Fibroblast of lung (primary cell): ENCODE measurements at regions not wholly inside any gene's neighbourhood (a gene's known extent, or its start where the extent isn't known, plus 50 kb on each side); places are given as distances from the start of the nearest gene placed in this dataset.

Experiments used
- EZH2 ChIP-seq: IDR thresholded peaks from 2 replicates; pipeline ENCODE4 v1.5.1; 2012; ENCODE audit warnings: low read length, control low read depth, mild to moderate bottlenecking; ENCODE audit errors: missing control alignments
- TF ChIP-seq, protein P1 (sequence below), 2 donors: IDR thresholded peaks in 1 of 2; conservative IDR thresholded peaks in 1 of 2; 1 replicate in 1 of 2; 2 replicates in 1 of 2; pipeline ENCODE4 v1.5.1; 2011 to 2012; ENCODE audit warnings: low read length in 2 of 2, control low read depth in 1 of 2, inconsistent platforms in 1 of 2, low read depth in 1 of 2, mild to moderate bottlenecking in 1 of 2

DNA sequence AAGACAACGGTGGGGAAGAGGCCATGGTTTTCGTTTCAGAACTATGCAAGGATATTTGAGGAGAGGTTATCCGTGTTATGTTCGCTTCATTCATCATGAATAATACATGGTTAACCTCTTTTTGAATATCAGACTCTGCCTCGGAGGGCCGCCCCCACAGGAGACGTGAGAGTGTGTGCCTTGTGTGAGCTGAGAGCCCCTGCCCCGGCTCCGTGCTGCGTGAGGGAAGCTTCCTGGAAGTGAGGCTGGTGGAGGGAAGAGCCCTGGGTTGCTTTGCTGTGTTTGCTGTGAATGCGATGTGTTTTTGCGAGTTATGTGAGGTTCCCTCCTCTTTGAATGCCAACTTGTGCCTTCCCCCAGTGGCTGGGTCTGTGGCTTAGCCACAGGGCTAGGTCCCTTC lies 146.0 kb upstream of the RTL1 start:
- TF ChIP-seq, protein P1, sequence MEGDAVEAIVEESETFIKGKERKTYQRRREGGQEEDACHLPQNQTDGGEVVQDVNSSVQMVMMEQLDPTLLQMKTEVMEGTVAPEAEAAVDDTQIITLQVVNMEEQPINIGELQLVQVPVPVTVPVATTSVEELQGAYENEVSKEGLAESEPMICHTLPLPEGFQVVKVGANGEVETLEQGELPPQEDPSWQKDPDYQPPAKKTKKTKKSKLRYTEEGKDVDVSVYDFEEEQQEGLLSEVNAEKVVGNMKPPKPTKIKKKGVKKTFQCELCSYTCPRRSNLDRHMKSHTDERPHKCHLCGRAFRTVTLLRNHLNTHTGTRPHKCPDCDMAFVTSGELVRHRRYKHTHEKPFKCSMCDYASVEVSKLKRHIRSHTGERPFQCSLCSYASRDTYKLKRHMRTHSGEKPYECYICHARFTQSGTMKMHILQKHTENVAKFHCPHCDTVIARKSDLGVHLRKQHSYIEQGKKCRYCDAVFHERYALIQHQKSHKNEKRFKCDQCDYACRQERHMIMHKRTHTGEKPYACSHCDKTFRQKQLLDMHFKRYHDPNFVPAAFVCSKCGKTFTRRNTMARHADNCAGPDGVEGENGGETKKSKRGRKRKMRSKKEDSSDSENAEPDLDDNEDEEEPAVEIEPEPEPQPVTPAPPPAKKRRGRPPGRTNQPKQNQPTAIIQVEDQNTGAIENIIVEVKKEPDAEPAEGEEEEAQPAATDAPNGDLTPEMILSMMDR (conservative IDR thresholded peaks at IDR 0.05 in 1 of 2, IDR thresholded peaks at IDR 0.05 in 1 of 2; ENCODE audit: low read depth in 1 of 2, low read length in 2 of 2), result no peak
- TF ChIP-seq EZH2, result no peak
